ENCODE measurements at regions not wholly inside any gene's neighbourhood (a gene's known extent, or its start where the extent isn't known, plus 50 kb on each side); places are given as distances from the start of the nearest gene placed in this dataset.

- TF ChIP-seq CTCF (IDR thresholded peaks at IDR 0.05) (no peak), POLR2A (IDR thresholded peaks at IDR 0.05) (no peak)
These were observed 1304.2 kb upstream of the ADGRL4 start for GRCh38 chr1:80310703-80311245.

Data from adrenal gland (tissue), 5 donors.